Neural cell (in vitro differentiated cells): ENCODE measurements at regions not wholly inside any gene's neighbourhood (a gene's known extent, or its start where the extent isn't known, plus 50 kb on each side); places are given as distances from the start of the nearest gene placed in this dataset.

Source experiments
- H2AFZ ChIP-seq: fragments of 200-600, 300-800 bp; sonication (generic), shearing (Covaris generic); 2 replicates; pipeline ENCODE4 v1.6.0; 2014; ENCODE audit warnings: low read depth, mild to moderate bottlenecking, antibody characterized with exemption, low read length, moderate library complexity
- H3F3A ChIP-seq: fragments of 200-600 bp; shearing (Covaris generic); 2 replicates; pipeline ENCODE4 v1.6.1; 2016; ENCODE audit warnings: mild to moderate bottlenecking, moderate library complexity, mixed read lengths, antibody characterized with exemption, low read length; ENCODE audit not compliant: insufficient read depth, poor library complexity, severe bottlenecking
- H3K27ac ChIP-seq: fragments of 200-600, 300-800 bp; sonication (generic), shearing (Covaris generic); 2 replicates; pipeline ENCODE4 v1.5.1; 2014; ENCODE audit warnings: mild to moderate bottlenecking, low read length, moderate library complexity
- H3K27me3 ChIP-seq: fragments of 300-800, 200-600 bp; sonication (generic), shearing (Covaris generic); 2 replicates; pipeline ENCODE4 v1.6.0; 2014; ENCODE audit warnings: mild to moderate bottlenecking, low read depth, low read length, moderate library complexity; ENCODE audit not compliant: insufficient read depth
- H3K36me3 ChIP-seq: fragments of 300-800, 200-600 bp; sonication (generic), shearing (Covaris generic); 2 replicates; pipeline ENCODE4 v1.5.1; 2014; ENCODE audit warnings: mild to moderate bottlenecking, antibody characterized with exemption, low read length, moderate library complexity; ENCODE audit not compliant: insufficient read depth
- H3K4me2 ChIP-seq: fragments of 300-800, 200-600 bp; sonication (generic), shearing (Covaris generic); 2 replicates; pipeline ENCODE4 v1.6.0; 2014; ENCODE audit warnings: mild to moderate bottlenecking, low read length
- H3K4me3 ChIP-seq: fragments of 300-800, 200-600 bp; sonication (generic), shearing (Covaris generic); 2 replicates; pipeline ENCODE4 v1.5.1; 2014; ENCODE audit warnings: mild to moderate bottlenecking, low read length, moderate library complexity
- H3K79me2 ChIP-seq: fragments of 200-600 bp; shearing (Covaris generic); replicated peaks from 2 replicates; pipeline ENCODE4 v1.6.0; 2014; ENCODE audit warnings: mild to moderate bottlenecking, low read length, moderate library complexity; ENCODE audit not compliant: insufficient read depth
- H3K9ac ChIP-seq: fragments of 300-800, 200-600 bp; sonication (generic), shearing (Covaris generic); 2 replicates; pipeline ENCODE4 v1.6.1; 2016; ENCODE audit warnings: mild to moderate bottlenecking, low read length, mixed read lengths
- H3K9me2 ChIP-seq: fragments of 200-600 bp; shearing (Covaris generic); 2 replicates; pipeline ENCODE4 v1.6.1; 2016; ENCODE audit warnings: mild to moderate bottlenecking, low read length, mixed read lengths; ENCODE audit not compliant: insufficient read depth
- H3K9me3 ChIP-seq: fragments of 200-600, 300-800 bp; sonication (generic), shearing (Covaris generic); 2 replicates; pipeline ENCODE4 v1.6.1; 2016; ENCODE audit warnings: mild to moderate bottlenecking, mixed run types, low read length, moderate library complexity, mixed read lengths
- H4K20me1 ChIP-seq: fragments of 200-600 bp; shearing (Covaris generic); 2 replicates; pipeline ENCODE4 v1.6.1; 2016; ENCODE audit warnings: mild to moderate bottlenecking, mixed run types; ENCODE audit not compliant: insufficient read depth
- EP300 ChIP-seq: fragments of 450-650 bp; conservative IDR thresholded peaks from 2 replicates; pipeline ENCODE4 v1.6.1; 2014; ENCODE audit warnings: antibody characterized with exemption, mild to moderate bottlenecking, moderate library complexity; ENCODE audit not compliant: poor library complexity, severe bottlenecking
- EZH2 ChIP-seq: fragments of 200-600, 300-800 bp; shearing (Covaris generic), sonication (generic); IDR thresholded peaks from 2 replicates; pipeline ENCODE4 v1.6.1; 2014; ENCODE audit warnings: antibody characterized with exemption, low read length, borderline replicate concordance, mild to moderate bottlenecking; ENCODE audit not compliant: insufficient read depth, poor library complexity, severe bottlenecking
- MXI1 ChIP-seq: fragments of 450-650 bp; conservative IDR thresholded peaks from 2 replicates; pipeline ENCODE4 v1.6.1; 2014; ENCODE audit warnings: antibody characterized with exemption, mild to moderate bottlenecking; ENCODE audit not compliant: poor library complexity, severe bottlenecking
- POLR2AphosphoS5 ChIP-seq: IDR thresholded peaks from 2 replicates; pipeline ENCODE4 v1.6.1; 2012
- RAD21 ChIP-seq: fragments of 450-650 bp; conservative IDR thresholded peaks from 2 replicates; pipeline ENCODE4 v1.6.1; 2014; ENCODE audit warnings: antibody characterized with exemption, mild to moderate bottlenecking, moderate library complexity
- SMC3 ChIP-seq: fragments of 450-650 bp; conservative IDR thresholded peaks from 2 replicates; pipeline ENCODE4 v1.6.1; 2014; ENCODE audit warnings: antibody characterized with exemption, mild to moderate bottlenecking, moderate library complexity; ENCODE audit not compliant: poor library complexity
- TAF1 ChIP-seq: IDR thresholded peaks from 2 replicates; pipeline ENCODE4 v1.6.1; 2012; ENCODE audit warnings: low read depth
- TF ChIP-seq, protein P1 (sequence below): IDR thresholded peaks from 2 replicates; pipeline ENCODE4 v1.6.1; 2012; ENCODE audit warnings: borderline replicate concordance
- TF ChIP-seq, protein P2 (sequence below): fragments of 450-650 bp; IDR thresholded peaks from 2 replicates; pipeline ENCODE4 v1.5.1; 2014; ENCODE audit warnings: antibody characterized with exemption, mild to moderate bottlenecking, moderate library complexity; ENCODE audit not compliant: poor library complexity, severe bottlenecking

DNA sequence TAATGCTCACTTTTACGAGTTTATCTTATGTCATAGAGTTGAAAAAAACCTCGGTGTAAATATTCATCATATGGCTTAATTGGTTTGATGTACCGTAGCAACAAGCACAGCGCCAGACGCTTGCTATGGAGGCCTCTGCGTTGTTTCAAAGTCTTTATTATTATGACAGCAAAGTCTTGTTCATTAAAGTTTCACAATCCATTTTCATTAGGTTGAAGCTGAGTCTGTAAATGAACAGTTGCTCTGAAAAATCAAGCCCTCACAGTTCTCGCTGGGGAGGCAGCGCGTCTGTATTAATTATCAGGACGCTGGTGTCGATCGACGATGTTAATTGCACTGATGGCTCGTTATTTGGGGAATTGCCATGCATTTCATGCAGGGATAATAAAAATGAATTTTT is 185.6 kb downstream of the INSC start:
- no peak overlapping the region for H2AFZ ChIP-seq
- no peaks in the 10 kb centered on the region for H3K27me3 ChIP-seq
- no peaks in the 10 kb centered on the region for H3K9me3 ChIP-seq
- H3K9me2 ChIP-seq = no peaks in the 10 kb centered on the region
- H3K4me3 ChIP-seq = no peak overlapping the region
- no peak overlapping the region for H3K27ac ChIP-seq
- no peak overlapping the region for H3K4me2 ChIP-seq
- H3K36me3 ChIP-seq = no peaks in the 10 kb centered on the region
- H3K9ac ChIP-seq = no peak overlapping the region
- TF ChIP-seq, protein P1, sequence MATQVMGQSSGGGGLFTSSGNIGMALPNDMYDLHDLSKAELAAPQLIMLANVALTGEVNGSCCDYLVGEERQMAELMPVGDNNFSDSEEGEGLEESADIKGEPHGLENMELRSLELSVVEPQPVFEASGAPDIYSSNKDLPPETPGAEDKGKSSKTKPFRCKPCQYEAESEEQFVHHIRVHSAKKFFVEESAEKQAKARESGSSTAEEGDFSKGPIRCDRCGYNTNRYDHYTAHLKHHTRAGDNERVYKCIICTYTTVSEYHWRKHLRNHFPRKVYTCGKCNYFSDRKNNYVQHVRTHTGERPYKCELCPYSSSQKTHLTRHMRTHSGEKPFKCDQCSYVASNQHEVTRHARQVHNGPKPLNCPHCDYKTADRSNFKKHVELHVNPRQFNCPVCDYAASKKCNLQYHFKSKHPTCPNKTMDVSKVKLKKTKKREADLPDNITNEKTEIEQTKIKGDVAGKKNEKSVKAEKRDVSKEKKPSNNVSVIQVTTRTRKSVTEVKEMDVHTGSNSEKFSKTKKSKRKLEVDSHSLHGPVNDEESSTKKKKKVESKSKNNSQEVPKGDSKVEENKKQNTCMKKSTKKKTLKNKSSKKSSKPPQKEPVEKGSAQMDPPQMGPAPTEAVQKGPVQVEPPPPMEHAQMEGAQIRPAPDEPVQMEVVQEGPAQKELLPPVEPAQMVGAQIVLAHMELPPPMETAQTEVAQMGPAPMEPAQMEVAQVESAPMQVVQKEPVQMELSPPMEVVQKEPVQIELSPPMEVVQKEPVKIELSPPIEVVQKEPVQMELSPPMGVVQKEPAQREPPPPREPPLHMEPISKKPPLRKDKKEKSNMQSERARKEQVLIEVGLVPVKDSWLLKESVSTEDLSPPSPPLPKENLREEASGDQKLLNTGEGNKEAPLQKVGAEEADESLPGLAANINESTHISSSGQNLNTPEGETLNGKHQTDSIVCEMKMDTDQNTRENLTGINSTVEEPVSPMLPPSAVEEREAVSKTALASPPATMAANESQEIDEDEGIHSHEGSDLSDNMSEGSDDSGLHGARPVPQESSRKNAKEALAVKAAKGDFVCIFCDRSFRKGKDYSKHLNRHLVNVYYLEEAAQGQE = no peak
- TF ChIP-seq POLR2AphosphoS5 = no peak
- TF ChIP-seq TAF1 = no peak
- no peak for TF ChIP-seq EZH2
- no peak for TF ChIP-seq MXI1
- TF ChIP-seq SMC3 = no peak
- no peaks in the 10 kb centered on the region for H3F3A ChIP-seq
- no peaks in the 10 kb centered on the region for H4K20me1 ChIP-seq
- H3K79me2 ChIP-seq = no peaks in the 10 kb centered on the region

DNA sequence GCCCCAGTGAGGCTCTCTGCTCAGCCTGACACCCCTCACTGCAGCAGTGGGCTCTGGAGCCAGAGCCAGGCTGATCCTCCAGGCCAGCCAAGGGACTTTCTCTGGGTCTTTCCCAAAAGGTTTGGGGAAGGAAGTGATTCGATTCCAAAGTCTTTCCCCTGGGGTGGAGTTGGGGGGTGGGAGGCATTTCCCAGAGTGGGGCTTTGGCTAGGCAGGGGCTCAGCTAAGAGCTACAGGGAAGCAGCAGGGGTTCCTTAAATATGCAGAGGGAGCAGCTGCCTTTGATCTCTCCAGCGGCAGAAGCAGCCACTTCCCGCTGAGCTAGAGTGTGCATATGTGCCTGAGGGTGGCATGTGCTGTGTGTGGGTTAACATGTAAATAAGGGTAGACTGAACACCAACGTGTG is 192.9 kb downstream of the INSC start:
- Histone ChIP-seq H3K36me3 (no peaks in the 10 kb centered on the region), H3K27me3 (no peaks in the 10 kb centered on the region), H3K79me2 (no peaks in the 10 kb centered on the region), H3K9me3 (no peaks in the 10 kb centered on the region), H3K27ac (no peak overlapping the region), H3K4me3 (no peak overlapping the region), H3F3A (no peaks in the 10 kb centered on the region), H3K4me2 (no peak overlapping the region), H3K9ac (no peak overlapping the region), H3K9me2 (no peaks in the 10 kb centered on the region), H4K20me1 (no peaks in the 10 kb centered on the region), H2AFZ (no peak overlapping the region)
- TF ChIP-seq TAF1 (no peak), POLR2AphosphoS5 (no peak), MXI1 (no peak), EZH2 (no peak), RAD21 (no peak), SMC3 (no peak), EP300 (no peak)
- TF ChIP-seq, protein P2, sequence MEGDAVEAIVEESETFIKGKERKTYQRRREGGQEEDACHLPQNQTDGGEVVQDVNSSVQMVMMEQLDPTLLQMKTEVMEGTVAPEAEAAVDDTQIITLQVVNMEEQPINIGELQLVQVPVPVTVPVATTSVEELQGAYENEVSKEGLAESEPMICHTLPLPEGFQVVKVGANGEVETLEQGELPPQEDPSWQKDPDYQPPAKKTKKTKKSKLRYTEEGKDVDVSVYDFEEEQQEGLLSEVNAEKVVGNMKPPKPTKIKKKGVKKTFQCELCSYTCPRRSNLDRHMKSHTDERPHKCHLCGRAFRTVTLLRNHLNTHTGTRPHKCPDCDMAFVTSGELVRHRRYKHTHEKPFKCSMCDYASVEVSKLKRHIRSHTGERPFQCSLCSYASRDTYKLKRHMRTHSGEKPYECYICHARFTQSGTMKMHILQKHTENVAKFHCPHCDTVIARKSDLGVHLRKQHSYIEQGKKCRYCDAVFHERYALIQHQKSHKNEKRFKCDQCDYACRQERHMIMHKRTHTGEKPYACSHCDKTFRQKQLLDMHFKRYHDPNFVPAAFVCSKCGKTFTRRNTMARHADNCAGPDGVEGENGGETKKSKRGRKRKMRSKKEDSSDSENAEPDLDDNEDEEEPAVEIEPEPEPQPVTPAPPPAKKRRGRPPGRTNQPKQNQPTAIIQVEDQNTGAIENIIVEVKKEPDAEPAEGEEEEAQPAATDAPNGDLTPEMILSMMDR = no peak
- TF ChIP-seq, protein P1 = no peak
